Stimulated activated CD8-positive, alpha-beta memory T cell treated with anti-CD3 and anti-CD28 coated beads, Interleukin-4, amount 100 ng/mL, for 24 hours (primary cell): ENCODE measurements at regions not wholly inside any gene's neighbourhood (a gene's known extent, or its start where the extent isn't known, plus 50 kb on each side); places are given as distances from the start of the nearest gene placed in this dataset.

Experiments
- DNase-seq: peaks from one replicate; pipeline ENCODE4 v3.0.0-alpha.2; 2020; ENCODE audit warnings: low read depth

- no peak for DNase-seq
These were observed 51.0 kb upstream of the ARL8B start for GRCh38 chr3:5071061-5071460.

GRCh38 chr3:5072100-5072816, 49.8 kb upstream of the ARL8B start:
- no peak for DNase-seq
